ENCODE measurements at regions not wholly inside any gene's neighbourhood (a gene's known extent, or its start where the extent isn't known, plus 50 kb on each side); places are given as distances from the start of the nearest gene placed in this dataset.
A peak's percentile ranks its signal among the peaks of the same experiment; 100 is the strongest.
"Not testable (repeated sequence)": the region's sequence is repeated elsewhere in the genome, so short reads cannot be mapped to it uniquely, and the experiment has no call there.

GRCh38 chr3:169029674-169030285 lies 633.7 kb downstream of the MECOM start:
- DNase-seq = no peak

- no peak for DNase-seq
Observed at GRCh38 chr3:169028716-169029115, 634.8 kb downstream of the MECOM start.

GRCh38 chr3:169026543-169027182 lies 636.8 kb downstream of the MECOM start:
- peak; percentile 97 for DNase-seq

GRCh38 chr3:169022457-169022856 lies 641.1 kb downstream of the MECOM start:
- DNase-seq = no peak

GRCh38 chr3:169020371-169020770 lies 643.1 kb downstream of the MECOM start:
- no peak for DNase-seq

- DNase-seq = no peak
Observed at GRCh38 chr3:169009453-169009852, 654.1 kb downstream of the MECOM start.

GRCh38 chr3:169008776-169009358 lies 654.6 kb downstream of the MECOM start:
- DNase-seq = no peak

- no peak for DNase-seq
Observed at GRCh38 chr3:169007145-169007544, 656.4 kb downstream of the MECOM start.

GRCh38 chr3:169006398-169006797 lies 657.1 kb downstream of the MECOM start:
- not testable (repeated sequence) for DNase-seq

- peak; percentile 99 for DNase-seq
Observed at GRCh38 chr3:169002689-169003088, 660.8 kb downstream of the MECOM start.

GRCh38 chr3:168998792-168999191 lies 664.7 kb downstream of the MECOM start:
- DNase-seq = no peak

GRCh38 chr3:168997488-168997887 lies 666.0 kb downstream of the MECOM start:
- no peak for DNase-seq

GRCh38 chr3:168996622-168997021 lies 666.9 kb downstream of the MECOM start:
- no peak for DNase-seq

GRCh38 chr3:168995129-168995528 lies 668.4 kb downstream of the MECOM start:
- no peak for DNase-seq

GRCh38 chr3:168991803-168992202 lies 671.7 kb downstream of the MECOM start:
- no peak for DNase-seq

GRCh38 chr3:168990621-168991020 lies 672.9 kb downstream of the MECOM start:
- DNase-seq = no peak

- no peak for DNase-seq
Observed at GRCh38 chr3:168990134-168990533, 673.4 kb downstream of the MECOM start.

- DNase-seq = peak; percentile 91
Observed at GRCh38 chr3:168989396-168989795, 674.1 kb downstream of the MECOM start.

GRCh38 chr3:168988853-168989252 lies 674.7 kb downstream of the MECOM start:
- peak; percentile 46 for DNase-seq

- no peak for DNase-seq
Observed at GRCh38 chr3:168984872-168985271, 678.6 kb downstream of the MECOM start.

- DNase-seq = no peak
Observed at GRCh38 chr3:168983046-168983445, 680.5 kb downstream of the MECOM start.

- no peak for DNase-seq
Observed at GRCh38 chr3:168981396-168981795, 682.1 kb downstream of the MECOM start.

GRCh38 chr3:168977716-168978374 lies 685.7 kb downstream of the MECOM start:
- no peak for DNase-seq

- DNase-seq = no peak
Observed at GRCh38 chr3:168976969-168977368, 686.5 kb downstream of the MECOM start.

All from NCI-H1105 treated with DMSO at 0.1 percent for 48 hours (cell line).